ENCODE measurements at regions not wholly inside any gene's neighbourhood (a gene's known extent, or its start where the extent isn't known, plus 50 kb on each side); places are given as distances from the start of the nearest gene placed in this dataset.

DNA sequence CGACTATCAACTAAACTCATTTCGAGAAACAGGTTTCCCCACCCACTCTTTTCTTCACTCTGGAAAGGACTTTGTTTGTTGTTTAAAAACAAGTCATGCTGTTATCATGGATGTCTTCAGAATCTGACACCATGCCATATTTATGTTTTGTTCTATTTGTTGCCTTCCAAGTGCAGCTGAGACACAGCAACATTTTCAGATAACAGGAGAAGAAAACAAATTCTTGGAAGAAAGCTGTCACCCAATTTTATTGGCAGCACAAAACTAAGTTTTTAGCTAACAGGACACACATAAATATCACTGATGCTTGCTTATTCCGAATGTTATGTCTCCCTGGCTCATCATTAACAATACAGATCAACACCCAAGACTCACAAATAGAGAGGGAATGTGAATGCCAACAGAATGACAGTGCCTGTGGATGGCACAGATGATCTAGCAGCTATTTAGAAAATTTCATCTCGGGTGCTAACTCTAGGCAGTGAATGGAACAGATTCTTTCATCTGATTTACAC is 147.9 kb downstream of the RPS29 start:
- intact Hi-C loops (cut with DNase I; ENCODE audit: low total_unique reads): no loop called here

DNA sequence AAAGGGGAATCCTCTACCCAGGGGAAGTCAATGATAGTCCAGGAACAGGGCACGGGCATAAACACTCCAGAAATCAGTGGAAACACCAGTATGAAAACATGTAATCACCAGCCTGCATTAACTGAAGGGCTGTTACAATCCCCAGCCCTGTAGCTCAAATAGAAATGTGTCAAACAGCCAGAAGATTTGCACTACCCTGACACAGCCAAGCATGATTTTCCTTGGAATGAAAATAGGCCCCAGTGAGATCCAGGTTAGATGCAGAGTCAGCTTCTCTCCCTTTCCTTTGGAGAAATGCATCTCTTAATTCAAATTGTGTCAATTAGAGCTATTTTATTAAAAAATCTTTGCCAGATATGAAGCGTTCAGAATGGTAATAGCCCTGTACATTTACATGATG is 158.1 kb downstream of the RPS29 start:
- no peak for ATAC-seq
- no peak overlapping the region for H3K4me3 ChIP-seq
- TF ChIP-seq POLR2A (IDR thresholded peaks at IDR 0.05): no peak
- TF ChIP-seq, protein P1, sequence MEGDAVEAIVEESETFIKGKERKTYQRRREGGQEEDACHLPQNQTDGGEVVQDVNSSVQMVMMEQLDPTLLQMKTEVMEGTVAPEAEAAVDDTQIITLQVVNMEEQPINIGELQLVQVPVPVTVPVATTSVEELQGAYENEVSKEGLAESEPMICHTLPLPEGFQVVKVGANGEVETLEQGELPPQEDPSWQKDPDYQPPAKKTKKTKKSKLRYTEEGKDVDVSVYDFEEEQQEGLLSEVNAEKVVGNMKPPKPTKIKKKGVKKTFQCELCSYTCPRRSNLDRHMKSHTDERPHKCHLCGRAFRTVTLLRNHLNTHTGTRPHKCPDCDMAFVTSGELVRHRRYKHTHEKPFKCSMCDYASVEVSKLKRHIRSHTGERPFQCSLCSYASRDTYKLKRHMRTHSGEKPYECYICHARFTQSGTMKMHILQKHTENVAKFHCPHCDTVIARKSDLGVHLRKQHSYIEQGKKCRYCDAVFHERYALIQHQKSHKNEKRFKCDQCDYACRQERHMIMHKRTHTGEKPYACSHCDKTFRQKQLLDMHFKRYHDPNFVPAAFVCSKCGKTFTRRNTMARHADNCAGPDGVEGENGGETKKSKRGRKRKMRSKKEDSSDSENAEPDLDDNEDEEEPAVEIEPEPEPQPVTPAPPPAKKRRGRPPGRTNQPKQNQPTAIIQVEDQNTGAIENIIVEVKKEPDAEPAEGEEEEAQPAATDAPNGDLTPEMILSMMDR (IDR thresholded peaks at IDR 0.05 in 4 of 5, conservative IDR thresholded peaks at IDR 0.05 in 1 of 5): no peak
- DNase-seq: no peak
- intact Hi-C loops (cut with DNase I; ENCODE audit: low total_unique reads): no loop called here
- in situ Hi-C loops (cut with MboI; ENCODE audit: low sequenced_read_pairs in 4 of 4): no loop called here
- H3K4me1 ChIP-seq: no peaks in the 10 kb centered on the region
- no peaks in the 10 kb centered on the region for H3K27me3 ChIP-seq
- no peaks in the 10 kb centered on the region for H3K9me3 ChIP-seq
- H3K27ac ChIP-seq: no peak overlapping the region
- H3K36me3 ChIP-seq: no peaks in the 10 kb centered on the region

More for the DNA sequence above, 147.9 kb downstream of the RPS29 start:
- Histone ChIP-seq H3K4me1 (no peaks in the 10 kb centered on the region), H3K36me3 (no peaks in the 10 kb centered on the region), H3K4me3 (no peak overlapping the region), H3K27ac (no peak overlapping the region), H3K27me3 (no peaks in the 10 kb centered on the region), H3K9me3 (no peaks in the 10 kb centered on the region)
- DNase-seq (no peak), ATAC-seq (no peak)
- in situ Hi-C loops (cut with MboI; ENCODE audit: low sequenced_read_pairs in 4 of 4): no loop called here
- TF ChIP-seq, protein P1 (IDR thresholded peaks at IDR 0.05 in 4 of 5, conservative IDR thresholded peaks at IDR 0.05 in 1 of 5): no peak
- no peak for TF ChIP-seq POLR2A (IDR thresholded peaks at IDR 0.05)

DNA sequence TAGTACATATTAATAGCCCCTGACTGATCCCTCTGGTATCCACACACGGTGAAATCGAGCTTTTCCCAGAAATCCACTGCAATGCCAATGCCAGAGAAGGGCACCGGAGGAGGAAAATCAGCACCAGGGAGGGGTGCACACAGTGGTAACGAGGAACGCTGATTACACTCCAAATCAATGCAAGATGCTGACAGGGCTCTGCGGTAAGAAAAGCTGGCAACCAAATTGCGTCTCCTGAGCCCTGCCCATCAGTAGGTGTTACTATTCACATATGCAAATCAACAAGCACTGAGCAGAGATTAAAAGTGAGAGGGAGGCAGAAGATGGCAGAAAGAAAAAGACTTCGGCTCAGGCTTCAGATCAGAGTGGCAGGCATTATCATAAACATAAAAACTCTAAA is 159.1 kb downstream of the RPS29 start:
- Histone ChIP-seq H3K27me3 (no peaks in the 10 kb centered on the region), H3K36me3 (no peaks in the 10 kb centered on the region), H3K4me3 (no peak overlapping the region), H3K4me1 (no peaks in the 10 kb centered on the region), H3K27ac (no peak overlapping the region), H3K9me3 (no peaks in the 10 kb centered on the region)
- TF ChIP-seq, protein P1 (IDR thresholded peaks at IDR 0.05 in 4 of 5, conservative IDR thresholded peaks at IDR 0.05 in 1 of 5): no peak
- in situ Hi-C loops (cut with MboI; ENCODE audit: low sequenced_read_pairs in 4 of 4) (no loop called here), intact Hi-C loops (cut with DNase I; ENCODE audit: low total_unique reads) (no loop called here)
- DNase-seq (no peak), ATAC-seq (no peak)

DNA sequence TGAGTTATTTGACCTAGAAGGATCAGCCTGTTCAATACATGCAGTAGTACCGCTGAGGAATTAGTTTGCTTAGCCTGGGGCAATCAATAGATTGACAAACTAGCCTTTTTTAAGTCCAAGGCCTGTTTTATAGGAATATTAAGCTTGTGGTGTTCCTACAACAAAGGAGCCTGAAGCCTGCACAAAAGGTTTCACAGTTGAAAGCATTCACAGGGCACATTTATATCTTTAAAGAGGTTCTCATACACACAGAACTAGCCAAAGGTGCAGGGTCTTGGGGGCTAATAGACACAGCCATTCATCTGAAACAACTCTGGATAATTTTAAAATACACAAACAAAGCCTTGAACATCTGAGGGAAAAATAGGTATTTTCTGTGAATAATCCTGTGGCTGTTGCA is 160.3 kb downstream of the RPS29 start:
- TF ChIP-seq, protein P1 (IDR thresholded peaks at IDR 0.05 in 4 of 5, conservative IDR thresholded peaks at IDR 0.05 in 1 of 5): no peak
- no peak for TF ChIP-seq POLR2A (IDR thresholded peaks at IDR 0.05)

More for the DNA sequence above, 160.3 kb downstream of the RPS29 start:
- in situ Hi-C loops (cut with MboI; ENCODE audit: low sequenced_read_pairs in 4 of 4) (no loop called here), intact Hi-C loops (cut with DNase I; ENCODE audit: low total_unique reads) (no loop called here)
- no peaks in the 10 kb centered on the region for H3K9me3 ChIP-seq
- no peaks in the 10 kb centered on the region for H3K27me3 ChIP-seq
- H3K27ac ChIP-seq: no peak overlapping the region
- ATAC-seq (no peak), DNase-seq (no peak)
- no peak overlapping the region for H3K4me3 ChIP-seq
- H3K36me3 ChIP-seq: no peaks in the 10 kb centered on the region
- H3K4me1 ChIP-seq: no peaks in the 10 kb centered on the region

All from gastrocnemius medialis (tissue), 4 donors.